ENCODE measurements at regions not wholly inside any gene's neighbourhood (a gene's known extent, or its start where the extent isn't known, plus 50 kb on each side); places are given as distances from the start of the nearest gene placed in this dataset.
A peak's percentile ranks its signal among the peaks of the same experiment; 100 is the strongest.

GRCh38 chr3:9311228-9311627 is 51.6 kb upstream of the THUMPD3 start:
- TF ChIP-seq CTCF (IDR thresholded peaks at IDR 0.05) = no peak
- TF ChIP-seq POLR2A (IDR thresholded peaks at IDR 0.05) = no peak
- TF ChIP-seq POLR2AphosphoS5 (IDR thresholded peaks at IDR 0.05) = peak; percentile 56
- TF ChIP-seq EP300 (IDR thresholded peaks at IDR 0.05) = no peak

Measured in gastroesophageal sphincter (tissue), 3 donors.